Stimulated activated CD8-positive, alpha-beta memory T cell treated with anti-CD3 and anti-CD28 coated beads, Interleukin-15, amount 100 ng/mL, for 4 hours (primary cell): ENCODE measurements at regions not wholly inside any gene's neighbourhood (a gene's known extent, or its start where the extent isn't known, plus 50 kb on each side); places are given as distances from the start of the nearest gene placed in this dataset.

ENCODE experiments used
- DNase-seq, 2 donors: peaks; one replicate each; pipeline ENCODE4 v3.0.0-alpha.2; 2020; ENCODE audit warnings: low read depth in 2 of 2

DNA sequence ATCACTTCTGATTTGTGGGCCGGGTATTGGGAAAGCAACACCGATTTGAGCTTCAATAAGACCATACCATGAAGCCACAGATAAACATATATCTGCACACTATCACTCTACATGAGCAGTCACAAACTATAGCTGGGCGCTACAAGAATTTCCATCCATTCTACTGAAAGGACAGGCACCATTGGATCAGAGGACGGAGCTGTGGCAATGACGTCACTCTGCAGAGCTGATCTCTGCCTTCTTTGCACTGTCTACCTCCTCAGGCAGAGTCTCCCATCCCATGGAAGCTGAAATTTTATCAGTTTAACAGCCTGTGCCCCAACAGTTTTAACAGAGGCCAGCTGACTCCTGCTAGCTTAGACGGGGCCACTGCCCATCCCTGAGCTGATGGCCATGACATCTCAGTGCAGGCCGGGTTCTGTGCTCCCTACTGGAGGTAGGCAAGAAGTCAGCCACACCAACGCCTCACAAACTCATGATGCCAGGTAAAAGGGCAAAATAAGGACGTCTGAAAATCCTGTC is 389.6 kb upstream of the SALL3 start:
- no peak for DNase-seq

DNA sequence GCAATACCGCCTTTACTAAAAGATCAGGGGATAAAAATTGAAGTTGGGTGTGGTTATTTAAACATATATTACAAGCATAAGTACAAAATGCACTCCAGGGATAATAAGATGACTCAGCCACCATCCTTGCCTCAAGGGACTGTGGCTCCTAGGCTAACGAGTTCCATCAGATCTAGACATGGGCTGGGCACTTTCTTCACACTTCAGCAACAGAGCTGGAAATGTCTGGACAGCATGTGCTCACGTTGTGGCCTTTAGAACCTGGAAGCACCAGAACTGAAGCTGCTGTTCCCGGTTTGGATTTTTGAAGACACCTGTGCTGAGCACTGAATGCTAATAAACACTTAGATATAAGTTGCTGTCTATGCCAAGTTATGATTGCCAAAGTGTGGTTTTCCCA is 384.2 kb upstream of the SALL3 start:
- no peak for DNase-seq

DNA sequence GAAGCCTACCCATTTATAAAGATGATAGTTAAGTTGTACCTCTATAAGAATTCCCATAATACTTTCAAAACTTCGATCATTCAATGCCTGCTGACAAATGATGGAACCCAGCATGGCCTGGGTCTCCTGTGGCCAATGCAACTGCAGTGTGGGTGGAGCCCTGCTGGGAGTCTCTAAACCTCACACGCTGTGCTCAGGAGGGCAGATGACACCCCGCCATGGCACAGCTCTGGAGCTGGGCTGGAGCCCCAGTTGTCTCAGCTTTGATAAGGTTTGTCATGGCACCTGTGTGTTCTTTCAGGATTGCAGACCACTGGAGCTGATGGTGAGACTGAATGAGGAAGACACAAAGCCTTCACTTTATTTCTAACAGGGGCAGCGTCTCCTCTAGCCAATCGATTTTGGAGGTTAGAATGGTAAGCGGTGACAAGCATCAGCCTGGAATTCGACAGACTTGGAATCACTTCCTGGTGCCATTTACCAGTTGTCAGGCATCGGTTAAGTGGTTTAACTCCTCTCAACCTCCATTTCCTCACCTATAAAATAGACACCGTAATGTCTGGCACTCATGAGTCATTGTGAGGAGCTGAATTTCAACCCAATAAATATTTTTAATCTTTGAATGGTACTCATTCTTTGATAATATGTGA is 383.6 kb upstream of the SALL3 start:
- no peak for DNase-seq

DNA sequence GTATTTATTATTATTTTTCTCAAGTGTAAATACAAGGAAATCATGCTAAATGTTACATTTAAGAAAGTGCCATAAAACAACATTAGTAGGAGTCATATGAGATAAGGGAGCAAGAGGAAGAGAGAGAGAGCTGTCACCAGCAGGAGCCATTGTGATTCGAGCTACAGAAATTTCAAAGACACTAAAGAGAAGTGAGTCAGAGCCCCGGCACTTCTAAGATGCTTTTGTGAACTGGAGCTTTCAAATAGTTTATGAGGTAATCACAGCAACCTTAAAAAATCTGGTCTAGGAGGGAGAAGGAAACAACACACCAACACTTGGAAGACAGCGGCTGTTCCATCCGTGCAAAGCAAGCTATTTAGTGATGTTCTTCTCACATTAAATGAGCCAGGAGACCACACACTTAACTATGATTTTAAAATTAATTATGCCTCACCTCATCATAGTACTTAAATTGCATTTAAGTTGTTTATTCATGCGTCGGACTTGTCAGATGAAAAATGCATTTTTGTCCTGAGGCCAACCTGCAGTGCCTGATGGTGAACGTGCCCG is 382.7 kb upstream of the SALL3 start:
- no peak for DNase-seq

DNA sequence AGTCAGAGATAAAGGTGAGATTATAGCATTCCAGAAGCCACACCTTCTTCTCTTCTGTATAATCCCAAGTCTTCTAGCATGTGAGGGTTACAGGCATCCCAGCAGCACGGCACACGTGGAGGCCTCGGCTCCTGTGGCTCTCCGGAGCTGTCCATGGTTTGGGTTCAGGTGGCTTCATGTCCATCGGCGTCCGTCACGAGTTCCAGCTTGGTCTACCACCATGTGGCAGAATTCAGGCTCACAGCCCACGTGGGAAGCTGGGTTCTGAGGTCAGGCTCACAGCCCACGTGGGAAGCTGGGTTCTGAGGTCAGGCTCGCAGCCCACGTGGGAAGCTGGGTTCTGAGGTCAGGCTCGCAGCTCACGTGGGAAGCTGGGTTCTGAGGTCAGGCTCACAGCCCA is 378.3 kb upstream of the SALL3 start:
- DNase-seq: no peak

DNA sequence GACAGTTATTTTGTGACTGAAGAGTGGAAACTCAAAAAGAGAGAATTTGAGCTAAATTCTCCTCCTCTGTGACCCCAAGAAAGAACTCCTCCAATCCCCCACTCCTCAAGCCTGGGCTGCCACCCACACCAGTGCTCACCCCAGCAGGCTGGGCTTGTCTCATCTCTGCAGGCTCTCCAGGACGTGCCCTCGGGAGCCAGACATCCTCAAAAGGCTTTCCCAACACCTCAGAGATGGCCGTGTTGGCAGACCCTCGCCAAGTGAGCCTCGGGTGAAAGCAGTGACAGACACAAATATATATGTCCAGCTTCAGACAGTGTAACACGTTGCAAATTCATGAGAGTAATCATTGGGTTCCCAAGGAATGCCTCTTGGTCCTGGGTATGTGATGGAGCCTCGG is 377.7 kb upstream of the SALL3 start:
- no peak for DNase-seq

DNA sequence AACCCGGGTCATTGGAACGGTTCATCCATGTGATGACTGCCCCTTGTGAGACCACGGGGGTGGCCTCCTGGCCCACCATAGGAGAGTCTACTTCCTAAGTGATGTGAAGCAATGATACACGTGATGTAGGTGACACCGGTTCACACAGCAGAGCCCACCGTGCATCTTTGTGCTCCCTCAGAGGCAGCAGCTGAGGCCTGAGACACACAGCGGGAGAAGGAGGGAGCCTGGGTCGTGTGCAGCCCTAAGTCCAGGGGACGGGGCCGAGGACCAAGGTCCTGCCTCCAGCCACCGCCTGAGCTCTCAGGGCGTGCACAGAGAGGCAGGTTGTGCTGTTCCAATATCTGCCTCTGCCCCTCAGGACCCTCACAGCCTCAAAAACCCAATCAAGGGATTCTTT is 377.2 kb upstream of the SALL3 start:
- no peak for DNase-seq

DNA sequence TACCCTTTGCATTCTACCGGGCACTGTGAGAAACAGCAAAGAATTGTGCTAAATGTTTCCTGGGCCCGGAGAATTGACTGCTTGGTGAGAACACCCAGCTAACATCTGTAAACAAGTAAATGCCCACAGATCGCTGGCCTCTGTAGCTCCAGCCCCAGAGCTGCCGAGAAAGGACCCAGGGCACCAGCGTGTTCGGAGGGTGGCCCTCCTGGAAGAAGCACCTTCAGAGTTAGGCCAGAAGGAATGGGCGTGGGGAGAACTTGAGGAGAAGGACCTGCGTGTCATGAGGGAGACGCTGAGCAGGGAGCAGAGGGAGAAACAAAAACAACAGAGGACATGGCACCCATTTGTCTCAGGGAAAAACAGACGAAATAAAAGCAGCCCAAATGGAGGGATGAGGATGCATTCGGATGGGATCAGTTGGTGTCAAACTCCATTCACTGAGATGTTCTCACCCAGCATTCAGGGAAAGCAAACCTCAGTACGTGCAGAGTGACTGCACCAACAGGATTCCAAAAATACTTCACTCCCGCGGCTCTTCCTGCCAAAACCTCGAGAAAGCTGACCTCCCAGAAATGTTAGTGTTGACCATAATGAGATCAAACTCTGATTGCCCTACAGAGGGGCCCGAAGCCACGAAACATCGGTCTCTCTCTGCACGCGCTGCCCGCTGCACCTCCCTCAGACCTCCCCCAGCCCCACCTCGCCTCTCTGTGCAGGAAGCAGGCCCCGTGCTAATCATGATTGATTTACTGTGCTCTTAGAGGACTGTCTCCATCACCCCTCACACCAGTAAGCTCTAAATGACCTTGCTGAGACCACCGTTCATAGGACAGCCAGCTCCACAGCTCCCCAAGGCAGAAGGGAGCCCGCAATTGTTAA is 376.3 kb upstream of the SALL3 start:
- DNase-seq: no peak

DNA sequence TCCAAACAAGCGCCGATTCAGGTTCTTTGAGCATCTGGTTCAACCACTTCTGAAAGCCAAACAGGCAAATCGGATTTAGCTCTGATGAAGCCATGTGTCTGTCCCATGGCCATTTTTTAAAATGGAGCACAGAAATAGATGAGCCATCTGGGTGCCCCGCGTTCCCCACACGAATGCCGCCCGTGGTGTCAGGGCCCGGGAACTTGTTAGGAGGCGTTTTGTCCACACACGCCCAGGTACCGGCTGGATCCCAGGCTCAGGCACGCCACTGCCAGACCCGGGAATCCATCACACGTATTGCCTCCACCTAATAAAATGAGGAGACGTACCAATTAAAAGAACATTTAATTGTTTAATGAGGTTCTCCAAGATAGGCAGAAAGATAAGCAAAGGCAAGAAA is 374.4 kb upstream of the SALL3 start:
- no peak for DNase-seq

DNA sequence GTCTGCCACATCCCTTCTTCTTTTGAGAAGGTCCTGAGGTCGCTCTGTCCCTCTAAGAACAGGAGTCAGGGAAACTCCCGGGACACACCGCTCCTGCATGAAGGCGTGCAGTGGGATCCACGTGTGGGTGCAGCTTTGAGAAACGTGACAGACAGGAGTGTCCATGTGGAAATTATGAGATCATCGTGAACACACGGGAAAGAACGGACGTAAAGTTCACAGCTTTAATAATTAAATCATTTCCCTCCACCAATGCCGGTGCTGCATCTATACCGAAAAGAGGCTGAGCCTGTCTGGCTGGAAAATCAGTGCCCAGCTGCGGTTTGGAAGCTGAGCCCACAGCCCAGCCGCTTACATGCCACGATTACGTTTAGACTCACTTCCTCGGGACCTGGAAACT is 372.4 kb upstream of the SALL3 start:
- no peak for DNase-seq

DNA sequence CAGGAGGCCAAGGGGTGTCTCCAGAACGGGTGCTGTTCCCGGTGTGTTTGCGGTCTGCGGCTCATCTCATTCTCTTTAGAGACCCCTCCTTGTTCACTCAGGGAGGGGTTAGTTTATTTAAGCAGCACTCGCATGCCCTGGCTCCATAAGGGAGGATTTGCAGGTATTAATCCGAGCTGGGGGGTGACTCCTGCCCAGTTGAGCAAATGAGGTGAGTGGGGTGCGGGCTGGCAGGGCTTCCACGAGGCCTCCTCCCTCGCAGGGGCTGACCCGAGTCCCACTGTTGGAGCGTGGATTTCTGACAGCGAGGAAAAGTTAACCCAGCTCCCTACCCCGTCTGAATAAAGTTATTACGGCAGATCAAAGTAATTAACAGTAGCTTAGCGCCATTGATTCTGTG is 371.8 kb upstream of the SALL3 start:
- DNase-seq: no peak

DNA sequence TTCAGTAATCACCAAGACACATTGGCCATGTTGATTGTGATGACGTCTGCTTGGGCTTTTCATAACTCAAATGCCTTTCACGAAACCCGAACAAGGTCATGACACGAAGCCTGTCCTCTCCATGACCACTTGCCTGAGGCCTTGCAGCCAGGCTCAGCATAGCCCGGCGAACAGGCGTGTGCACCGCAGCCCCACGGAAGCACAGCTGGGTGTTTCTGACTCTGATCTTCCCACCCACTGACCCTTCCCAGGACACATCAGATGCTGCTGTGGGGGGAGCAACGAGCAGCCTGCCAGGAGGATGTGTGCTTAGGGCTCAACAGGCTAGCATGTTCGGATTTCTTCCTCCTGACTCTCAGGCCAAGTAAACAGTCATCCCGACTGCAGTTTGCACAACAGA is 369.4 kb upstream of the SALL3 start:
- DNase-seq: no peak

DNA sequence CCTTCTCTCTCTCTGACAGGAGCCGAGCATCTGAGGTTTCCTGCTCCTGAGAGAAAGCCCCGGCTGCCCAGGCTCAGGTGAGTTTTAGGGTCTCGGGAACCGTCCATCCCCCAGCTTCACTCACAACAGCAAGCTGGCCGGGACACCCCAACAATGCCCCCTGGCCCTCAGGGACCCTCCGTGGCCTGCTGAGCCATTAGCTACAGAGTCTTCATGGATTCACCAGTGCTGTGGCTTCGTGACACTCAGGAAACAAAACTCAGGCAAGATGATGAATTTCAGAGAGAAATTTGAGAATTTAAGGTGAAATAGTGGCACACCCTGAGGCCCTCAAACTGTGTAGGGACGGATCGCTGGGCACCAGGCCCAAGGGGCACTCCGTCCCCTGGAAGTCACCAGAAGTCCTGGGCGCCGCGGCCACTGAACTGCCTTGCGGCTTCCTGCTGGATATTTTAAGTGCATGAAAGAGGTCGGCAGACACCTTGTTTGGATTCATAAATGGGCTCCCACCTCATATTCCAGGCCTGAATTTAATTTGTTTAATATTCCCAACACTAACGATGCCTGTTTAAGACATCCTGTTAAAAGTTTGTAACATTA is 368.3 kb upstream of the SALL3 start:
- DNase-seq: no peak

DNA sequence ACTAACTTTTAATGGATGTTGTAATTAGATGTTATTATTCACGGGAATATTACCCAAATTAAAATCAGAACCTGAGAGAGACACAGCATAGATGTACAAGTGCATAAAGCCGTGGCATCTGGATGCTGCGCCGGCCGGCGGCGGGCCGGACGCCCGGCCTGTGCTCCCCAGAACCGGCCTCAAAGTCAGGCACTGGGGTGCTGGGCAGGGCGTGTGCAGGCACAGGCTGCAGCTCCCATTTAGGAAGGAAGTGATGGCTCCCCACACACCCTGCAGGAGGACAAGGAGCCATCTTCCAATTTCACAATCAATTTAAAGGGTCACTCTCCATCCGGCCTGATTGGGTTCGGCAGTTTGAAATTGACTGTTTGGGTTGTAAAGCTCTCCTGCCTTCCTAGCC is 367.7 kb upstream of the SALL3 start:
- no peak for DNase-seq

DNA sequence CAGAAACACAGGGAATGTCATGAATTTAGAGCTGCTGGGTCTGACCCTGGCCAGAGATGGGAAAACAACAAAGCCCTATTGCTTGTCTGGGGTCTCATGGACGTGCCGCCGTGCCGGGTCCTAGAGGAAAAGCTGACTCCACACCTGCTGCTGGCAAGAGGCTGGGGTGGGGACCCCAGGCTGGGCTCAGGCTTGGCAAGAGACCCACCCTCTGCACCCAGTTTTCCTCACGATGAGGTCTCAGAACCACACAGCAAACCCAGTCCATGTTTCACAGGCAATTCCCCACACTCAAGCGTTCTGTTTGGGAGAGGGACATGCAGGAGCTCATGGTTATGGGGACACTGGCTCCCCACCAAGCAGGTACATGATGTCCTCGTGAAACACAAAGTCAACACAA is 367.3 kb upstream of the SALL3 start:
- no peak for DNase-seq

DNA sequence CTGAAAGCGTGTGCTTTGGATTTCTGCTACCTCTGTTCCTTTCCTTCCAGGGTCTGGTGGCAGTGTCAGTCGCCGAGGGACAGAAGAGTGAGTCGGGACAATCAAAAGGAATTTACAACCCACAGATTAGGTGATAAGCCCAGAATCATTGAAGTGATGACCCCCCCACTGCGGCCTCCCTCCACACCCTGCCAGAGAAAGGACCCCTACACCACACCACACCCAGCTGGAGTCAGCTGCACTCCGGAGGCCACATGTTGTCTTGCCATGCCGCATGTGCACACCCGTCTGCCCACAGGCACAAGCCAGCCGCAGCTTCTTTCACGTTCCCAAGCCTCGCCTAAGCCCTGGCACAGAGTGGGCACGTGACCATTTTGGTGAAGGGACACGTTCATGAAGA is 366.8 kb upstream of the SALL3 start:
- DNase-seq: no peak

DNA sequence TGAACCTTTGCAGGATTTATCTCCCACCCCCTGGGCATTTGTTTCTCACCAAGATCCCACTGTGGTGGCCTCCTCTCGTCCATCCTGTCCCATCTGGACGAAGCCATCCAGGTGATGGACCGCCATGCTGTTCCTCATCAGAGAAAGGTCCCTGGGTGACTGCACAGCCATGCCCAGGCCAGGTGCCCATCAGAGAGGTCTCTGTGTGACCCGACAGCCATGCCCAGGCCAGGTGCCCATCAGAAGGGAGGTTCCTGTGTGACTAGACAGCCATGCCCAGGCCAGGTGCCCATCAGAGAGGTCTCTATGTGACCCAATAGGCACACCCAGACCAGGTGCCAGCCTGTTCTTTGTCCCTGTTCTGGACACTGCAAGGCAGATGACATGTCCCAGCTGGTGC is 360.9 kb upstream of the SALL3 start:
- DNase-seq: no peak

DNA sequence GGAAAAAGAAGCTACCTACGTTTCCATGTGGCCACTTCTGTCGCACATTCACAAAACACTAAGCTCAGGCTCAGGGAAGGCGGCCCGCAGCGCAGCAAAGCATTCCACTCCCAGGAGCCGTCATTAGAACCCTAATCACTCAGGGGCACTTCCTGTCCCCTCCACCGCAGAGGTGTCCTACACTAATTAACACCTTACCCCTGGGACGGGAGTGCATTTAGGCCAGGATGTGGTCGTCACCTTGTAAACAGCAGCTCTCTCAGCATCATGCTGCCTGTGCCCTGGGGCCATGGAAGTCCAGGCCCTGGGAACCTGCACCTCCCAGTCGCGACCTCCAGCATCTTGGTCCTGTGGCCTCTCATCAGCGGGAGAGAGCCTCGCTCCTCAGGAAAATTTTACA is 359.8 kb upstream of the SALL3 start:
- no peak for DNase-seq

DNA sequence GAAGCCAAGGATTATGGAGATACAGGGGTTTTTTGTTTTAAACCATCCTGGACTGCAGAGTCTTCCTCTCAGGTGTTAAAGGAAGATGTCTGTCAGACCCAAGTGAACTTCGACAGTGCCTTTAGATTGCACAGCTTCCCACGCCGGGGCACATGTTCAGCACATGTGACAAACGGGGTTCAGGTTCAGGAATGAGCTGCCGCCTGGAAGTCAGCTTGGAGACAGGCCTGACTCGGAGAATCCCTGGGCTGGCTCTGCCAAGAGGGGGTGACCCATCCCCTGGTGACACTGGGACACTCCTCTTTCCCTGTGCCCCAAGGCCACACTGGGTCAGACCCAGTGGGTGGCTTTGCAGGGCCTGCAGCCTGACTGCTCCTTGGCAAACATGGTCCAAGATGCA is 359.3 kb upstream of the SALL3 start:
- no peak for DNase-seq

DNA sequence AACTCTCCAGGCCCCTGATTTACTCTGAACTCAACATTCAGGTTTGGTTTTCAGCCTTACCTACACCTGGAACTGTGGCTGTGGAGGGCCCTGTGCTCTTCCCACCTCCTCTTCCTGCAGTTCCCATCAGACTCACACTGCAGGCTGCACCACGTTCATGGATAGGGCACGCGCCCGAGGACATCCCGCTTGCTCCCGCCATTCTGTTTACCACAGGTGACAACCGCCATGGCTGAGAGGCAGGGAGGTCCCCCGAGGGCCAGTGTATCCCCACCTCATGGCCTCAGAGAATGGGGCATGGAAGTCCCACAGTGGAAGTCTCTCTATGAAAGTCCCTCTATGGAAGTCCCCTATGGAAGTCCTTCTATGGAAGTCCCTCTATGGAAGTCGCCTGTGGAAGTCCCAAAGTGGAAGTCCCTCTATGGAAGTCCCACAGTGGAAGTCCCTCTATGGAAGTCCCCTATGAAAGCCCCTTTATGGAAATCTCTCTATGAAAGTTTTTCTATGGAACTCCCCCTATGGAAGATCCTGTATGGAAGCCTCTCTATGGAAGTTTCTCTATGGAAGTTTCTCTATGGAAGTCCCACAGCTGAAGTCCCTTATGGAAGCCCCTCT is 358.4 kb upstream of the SALL3 start:
- DNase-seq: no peak

DNA sequence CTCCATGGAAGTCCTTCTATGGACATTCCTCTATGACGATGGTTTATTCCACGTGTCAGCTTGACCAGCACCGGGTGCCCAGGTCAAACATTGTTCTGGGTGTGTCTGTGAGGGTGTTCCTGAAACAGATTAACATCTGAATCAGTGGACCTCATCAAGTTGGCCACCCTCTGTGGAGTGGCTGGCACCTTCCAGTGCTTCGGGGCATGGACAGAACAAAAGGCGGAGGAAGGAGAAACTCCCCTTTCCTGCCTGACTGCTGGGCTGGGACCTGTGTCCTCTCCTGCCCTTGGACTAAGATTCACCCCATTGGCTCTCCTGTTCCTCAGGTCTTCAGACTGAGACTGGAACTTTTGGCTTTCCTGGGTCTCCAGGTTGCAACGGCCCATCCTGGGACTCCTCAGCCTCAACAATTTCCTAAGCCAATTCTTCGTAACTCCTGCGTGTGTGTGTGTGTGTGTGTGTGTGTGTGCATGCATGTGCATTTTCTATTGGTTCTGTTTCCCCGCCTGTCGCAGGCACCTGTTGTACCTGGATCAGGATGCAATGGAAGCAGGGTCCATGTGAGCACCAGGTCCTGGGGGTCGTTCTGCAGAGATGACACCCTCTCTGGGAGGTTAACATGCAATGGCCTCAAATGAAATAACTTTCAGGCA is 357.2 kb upstream of the SALL3 start:
- DNase-seq: no peak
